ENCODE measurements at regions not wholly inside any gene's neighbourhood (a gene's known extent, or its start where the extent isn't known, plus 50 kb on each side); places are given as distances from the start of the nearest gene placed in this dataset.

DNA sequence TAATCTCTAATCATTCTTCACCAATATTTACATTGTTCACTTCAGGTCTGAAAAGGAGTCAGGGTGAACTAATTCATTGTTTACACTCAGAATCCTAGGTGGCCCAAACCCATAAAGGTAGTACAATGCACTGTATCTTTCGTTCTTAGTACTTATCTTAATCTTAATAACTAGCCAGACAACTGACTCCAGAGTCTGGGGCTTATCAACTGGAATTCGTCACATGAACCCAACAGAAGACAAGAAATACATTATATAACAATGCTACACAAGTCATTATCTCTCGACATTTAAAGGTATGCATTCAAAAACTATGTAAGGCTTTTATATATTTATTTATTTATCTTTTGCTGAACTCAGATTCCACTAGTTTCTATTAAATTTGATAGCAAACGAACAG lies 125.9 kb upstream of the ESRRG start:
- no peaks in the 10 kb centered on the region for H3K27me3 ChIP-seq (replicated peaks; ENCODE audit: insufficient read depth)
- no peak for DNase-seq
- in situ Hi-C loops (cut with MboI) = no loop called here

DNA sequence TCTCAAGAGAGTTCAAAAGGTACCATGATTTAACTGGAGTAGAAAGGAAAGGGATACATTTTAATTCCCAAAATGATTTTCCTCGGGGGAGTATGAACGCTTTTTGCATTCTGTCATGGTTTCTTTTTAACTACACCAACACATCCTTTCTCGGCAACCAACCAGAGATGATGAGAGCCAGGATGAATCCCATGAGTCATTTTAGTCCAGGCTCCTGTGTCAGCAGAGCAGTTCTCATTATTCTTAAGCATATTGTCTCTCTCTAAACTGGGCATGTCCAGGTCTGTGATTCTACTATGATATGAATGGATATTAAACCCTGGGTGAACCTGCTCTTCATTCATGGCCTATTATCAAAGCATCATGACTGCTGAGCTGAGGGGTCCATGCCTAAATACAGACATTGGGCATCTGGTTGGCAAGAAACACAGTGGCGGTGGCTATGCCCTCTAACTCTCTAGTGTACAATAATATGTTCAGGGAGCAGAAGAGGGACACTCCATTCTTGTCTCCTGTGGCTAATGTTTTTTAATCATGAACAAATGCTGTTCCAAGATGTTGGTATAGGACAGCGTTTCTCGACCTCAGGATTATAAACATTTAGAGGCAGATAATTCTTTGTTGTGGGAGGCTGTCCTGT lies 124.3 kb upstream of the ESRRG start:
- Histone ChIP-seq H3K4me3 (no peak overlapping the region), H3K9me3 (ENCODE audit: low read depth) (no peaks in the 10 kb centered on the region), H3K79me2 (ENCODE audit: insufficient read depth) (no peaks in the 10 kb centered on the region), H3F3A (ENCODE audit: insufficient read depth) (no peaks in the 10 kb centered on the region), H3K27ac (no peak overlapping the region), H4K20me1 (ENCODE audit: insufficient read depth) (no peaks in the 10 kb centered on the region), H3K4me2 (ENCODE audit: unreplicated experiment) (no peak overlapping the region), H3K27me3 (replicated peaks; ENCODE audit: insufficient read depth) (no peaks in the 10 kb centered on the region), H3K36me3 (ENCODE audit: low read depth) (no peaks in the 10 kb centered on the region), H3K9me2 (ENCODE audit: insufficient read depth) (no peaks in the 10 kb centered on the region), H2AFZ (no peak overlapping the region), H3K9ac (no peak overlapping the region), H3K4me1 (ENCODE audit: insufficient read depth) (no peaks in the 10 kb centered on the region)
- WGBS, 2 experiments (ENCODE audit: low coverage in 1 of 2, low lambda C conversion rate in 2 of 2, missing lambda C conversion rate in 2 of 2) = 39 to 44% methylated on average over 6 of the region's 6 CpGs
- peak; percentile 12 for DNase-seq
- in situ Hi-C loops (cut with MboI) = no loop called here
- TF ChIP-seq EZH2 (IDR thresholded peaks at IDR 0.05; ENCODE audit: insufficient read depth, poor library complexity, severe bottlenecking) (no peak), EZH2phosphoT487 (IDR thresholded peaks at IDR 0.05; ENCODE audit: insufficient read depth, low read depth) (no peak)

More for the DNA sequence above, 125.9 kb upstream of the ESRRG start:
- Histone ChIP-seq H3K27ac (no peak overlapping the region), H3K4me2 (ENCODE audit: unreplicated experiment) (no peak overlapping the region), H3K9ac (no peak overlapping the region), H3K79me2 (ENCODE audit: insufficient read depth) (no peaks in the 10 kb centered on the region), H3K36me3 (ENCODE audit: low read depth) (no peaks in the 10 kb centered on the region), H3K9me2 (ENCODE audit: insufficient read depth) (no peaks in the 10 kb centered on the region), H3F3A (ENCODE audit: insufficient read depth) (no peaks in the 10 kb centered on the region), H3K4me3 (no peak overlapping the region), H2AFZ (no peak overlapping the region), H3K4me1 (ENCODE audit: insufficient read depth) (no peaks in the 10 kb centered on the region), H4K20me1 (ENCODE audit: insufficient read depth) (no peaks in the 10 kb centered on the region), H3K9me3 (ENCODE audit: low read depth) (no peaks in the 10 kb centered on the region)
- WGBS, 2 experiments (ENCODE audit: low coverage in 1 of 2, low lambda C conversion rate in 2 of 2, missing lambda C conversion rate in 2 of 2) = 9 to 13% methylated on average over 4 of the region's 4 CpGs
- no peak for TF ChIP-seq EZH2 (IDR thresholded peaks at IDR 0.05; ENCODE audit: insufficient read depth, poor library complexity, severe bottlenecking)
- no peak for TF ChIP-seq EZH2phosphoT487 (IDR thresholded peaks at IDR 0.05; ENCODE audit: insufficient read depth, low read depth)

DNA sequence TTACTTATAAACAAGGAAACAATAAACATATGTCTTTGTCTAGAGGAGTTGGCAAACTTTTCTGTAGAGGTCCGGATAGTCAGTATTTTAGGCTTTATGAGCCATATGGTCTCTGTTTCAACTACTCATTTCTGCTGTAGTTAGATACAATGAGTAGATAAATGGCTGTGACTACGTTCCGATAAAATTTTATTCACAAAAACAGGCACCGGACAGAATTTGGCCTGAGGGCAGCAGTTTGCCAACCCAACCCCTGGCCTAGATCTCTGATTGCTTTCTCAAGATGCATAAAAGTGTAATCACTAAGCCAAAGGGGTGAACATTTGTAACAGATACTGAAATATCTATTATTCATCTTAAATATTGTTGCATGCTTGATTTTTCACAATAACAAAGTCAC lies 123.1 kb upstream of the ESRRG start:
- in situ Hi-C loops (cut with MboI) = no loop called here
- no peaks in the 10 kb centered on the region for H3K9me2 ChIP-seq (ENCODE audit: insufficient read depth)
- no peak overlapping the region for H3K4me2 ChIP-seq (ENCODE audit: unreplicated experiment)
- TF ChIP-seq EZH2 (IDR thresholded peaks at IDR 0.05; ENCODE audit: insufficient read depth, poor library complexity, severe bottlenecking) = no peak
- no peak for TF ChIP-seq EZH2phosphoT487 (IDR thresholded peaks at IDR 0.05; ENCODE audit: insufficient read depth, low read depth)
- H3K9me3 ChIP-seq (ENCODE audit: low read depth) = no peaks in the 10 kb centered on the region
- WGBS, 2 experiments (ENCODE audit: low coverage in 1 of 2, low lambda C conversion rate in 2 of 2, missing lambda C conversion rate in 2 of 2) = 14% methylated on average over 4 of the region's 4 CpGs
- H3K79me2 ChIP-seq (ENCODE audit: insufficient read depth) = no peaks in the 10 kb centered on the region
- no peaks in the 10 kb centered on the region for H3F3A ChIP-seq (ENCODE audit: insufficient read depth)
- no peaks in the 10 kb centered on the region for H3K27me3 ChIP-seq (replicated peaks; ENCODE audit: insufficient read depth)
- H3K9ac ChIP-seq = no peak overlapping the region
- no peak for DNase-seq
- no peaks in the 10 kb centered on the region for H4K20me1 ChIP-seq (ENCODE audit: insufficient read depth)
- no peaks in the 10 kb centered on the region for H3K4me1 ChIP-seq (ENCODE audit: insufficient read depth)
- no peak overlapping the region for H3K27ac ChIP-seq
- no peaks in the 10 kb centered on the region for H3K36me3 ChIP-seq (ENCODE audit: low read depth)
- no peak overlapping the region for H3K4me3 ChIP-seq
- H2AFZ ChIP-seq = no peak overlapping the region

DNA sequence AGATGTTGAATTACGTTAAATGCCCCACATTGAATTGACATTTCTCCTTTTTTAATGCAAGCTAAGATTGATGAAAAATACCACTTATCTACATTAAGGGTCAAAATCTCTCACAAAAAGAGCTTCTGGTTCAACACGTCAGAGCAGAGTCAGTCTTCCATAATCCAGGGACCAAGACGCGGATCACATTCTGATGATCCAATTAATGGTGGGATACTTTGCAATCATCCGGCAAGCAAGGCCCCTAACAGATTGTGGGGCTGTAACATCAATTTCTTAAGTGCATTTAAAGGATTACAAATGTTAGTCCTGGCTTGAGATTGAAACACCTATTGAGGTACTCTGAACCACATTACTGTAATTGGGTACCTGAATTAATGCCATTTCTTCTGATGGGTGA lies 120.2 kb upstream of the ESRRG start:
- no peak for DNase-seq
- no peaks in the 10 kb centered on the region for H3K27me3 ChIP-seq (replicated peaks; ENCODE audit: insufficient read depth)
- no peaks in the 10 kb centered on the region for H3F3A ChIP-seq (ENCODE audit: insufficient read depth)
- no peak overlapping the region for H3K4me3 ChIP-seq
- H3K36me3 ChIP-seq (ENCODE audit: low read depth) = no peaks in the 10 kb centered on the region
- in situ Hi-C loops (cut with MboI) = no loop called here
- no peak overlapping the region for H2AFZ ChIP-seq
- H3K9me2 ChIP-seq (ENCODE audit: insufficient read depth) = no peaks in the 10 kb centered on the region
- no peak for TF ChIP-seq EZH2phosphoT487 (IDR thresholded peaks at IDR 0.05; ENCODE audit: insufficient read depth, low read depth)
- TF ChIP-seq EZH2 (IDR thresholded peaks at IDR 0.05; ENCODE audit: insufficient read depth, poor library complexity, severe bottlenecking) = no peak
- no peaks in the 10 kb centered on the region for H3K79me2 ChIP-seq (ENCODE audit: insufficient read depth)
- no peak overlapping the region for H3K9ac ChIP-seq
- H3K27ac ChIP-seq = no peak overlapping the region
- H3K4me2 ChIP-seq (ENCODE audit: unreplicated experiment) = no peak overlapping the region
- no peaks in the 10 kb centered on the region for H4K20me1 ChIP-seq (ENCODE audit: insufficient read depth)
- WGBS, 2 experiments (ENCODE audit: low coverage in 1 of 2, low lambda C conversion rate in 2 of 2, missing lambda C conversion rate in 2 of 2) = 50% methylated on average over 5 of the region's 5 CpGs
- H3K9me3 ChIP-seq (ENCODE audit: low read depth) = no peaks in the 10 kb centered on the region
- H3K4me1 ChIP-seq (ENCODE audit: insufficient read depth) = no peaks in the 10 kb centered on the region

DNA sequence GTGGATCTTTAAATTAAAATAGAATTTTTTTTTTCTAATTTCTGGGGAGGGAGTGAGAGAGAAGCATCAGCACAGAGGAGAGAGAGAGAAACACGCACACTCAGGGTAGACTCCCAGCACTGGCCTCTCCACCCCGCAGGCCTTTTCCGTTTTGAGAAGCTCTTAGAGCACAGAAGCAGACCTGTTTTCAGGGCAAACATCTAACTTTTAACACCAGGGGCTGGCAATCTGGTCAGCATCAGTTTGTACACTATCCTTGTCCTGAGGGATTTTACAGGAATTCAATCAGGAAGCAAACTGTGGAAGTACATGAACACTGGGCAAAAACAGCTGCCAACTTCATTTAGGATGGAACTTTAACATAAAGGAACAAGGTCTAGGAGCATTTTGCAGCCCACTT lies 117.9 kb upstream of the ESRRG start:
- Histone ChIP-seq H3F3A (ENCODE audit: insufficient read depth) (no peaks in the 10 kb centered on the region), H3K36me3 (ENCODE audit: low read depth) (no peaks in the 10 kb centered on the region), H3K4me2 (ENCODE audit: unreplicated experiment) (no peak overlapping the region), H3K4me1 (ENCODE audit: insufficient read depth) (no peaks in the 10 kb centered on the region), H4K20me1 (ENCODE audit: insufficient read depth) (no peaks in the 10 kb centered on the region), H3K9ac (no peak overlapping the region), H3K27ac (no peak overlapping the region), H3K4me3 (no peak overlapping the region), H3K27me3 (replicated peaks; ENCODE audit: insufficient read depth) (no peaks in the 10 kb centered on the region), H3K9me2 (ENCODE audit: insufficient read depth) (no peaks in the 10 kb centered on the region), H2AFZ (no peak overlapping the region), H3K9me3 (ENCODE audit: low read depth) (no peaks in the 10 kb centered on the region), H3K79me2 (ENCODE audit: insufficient read depth) (no peaks in the 10 kb centered on the region)
- TF ChIP-seq EZH2phosphoT487 (IDR thresholded peaks at IDR 0.05; ENCODE audit: insufficient read depth, low read depth) (no peak), EZH2 (IDR thresholded peaks at IDR 0.05; ENCODE audit: insufficient read depth, poor library complexity, severe bottlenecking) (no peak)
- in situ Hi-C loops (cut with MboI) = no loop called here
- no peak for DNase-seq
- WGBS, 2 experiments (ENCODE audit: low coverage in 1 of 2, low lambda C conversion rate in 2 of 2, missing lambda C conversion rate in 2 of 2) = 28 to 29% methylated on average over 3 of the region's 3 CpGs

Data from GM23248 (cell line).